ENCODE measurements at regions not wholly inside any gene's neighbourhood (a gene's known extent, or its start where the extent isn't known, plus 50 kb on each side); places are given as distances from the start of the nearest gene placed in this dataset.

DNA sequence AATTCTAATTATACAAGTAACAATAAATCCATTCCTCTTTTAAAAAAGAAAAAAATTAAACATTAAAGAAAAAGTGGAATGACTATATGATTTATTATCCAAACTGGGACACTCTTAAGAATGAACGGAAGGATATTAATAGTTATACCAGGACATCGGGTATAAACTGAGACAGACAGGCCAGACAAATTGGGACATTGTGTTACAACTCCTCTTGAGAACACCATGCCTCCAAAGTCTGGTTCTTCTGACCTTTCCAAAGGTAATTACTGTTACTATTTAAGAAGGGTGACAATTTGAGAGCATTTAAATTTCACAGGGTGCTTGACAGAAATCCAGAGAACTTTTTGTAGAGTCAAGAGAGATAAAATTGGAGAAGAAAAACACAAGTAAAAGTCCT, 132.1 kb upstream of the MARCHF11 start:
- Histone ChIP-seq H3K27me3 (ENCODE audit: control insufficient read depth, insufficient read depth, low read length) (no peaks in the 10 kb centered on the region), H3K9me3 (ENCODE audit: control insufficient read depth, insufficient read depth, low read length) (no peaks in the 10 kb centered on the region), H3K4me3 (ENCODE audit: low read depth, low read length) (no peak overlapping the region), H3K27ac (ENCODE audit: low read depth, low read length) (no peak overlapping the region)
- TF ChIP-seq, protein P1, sequence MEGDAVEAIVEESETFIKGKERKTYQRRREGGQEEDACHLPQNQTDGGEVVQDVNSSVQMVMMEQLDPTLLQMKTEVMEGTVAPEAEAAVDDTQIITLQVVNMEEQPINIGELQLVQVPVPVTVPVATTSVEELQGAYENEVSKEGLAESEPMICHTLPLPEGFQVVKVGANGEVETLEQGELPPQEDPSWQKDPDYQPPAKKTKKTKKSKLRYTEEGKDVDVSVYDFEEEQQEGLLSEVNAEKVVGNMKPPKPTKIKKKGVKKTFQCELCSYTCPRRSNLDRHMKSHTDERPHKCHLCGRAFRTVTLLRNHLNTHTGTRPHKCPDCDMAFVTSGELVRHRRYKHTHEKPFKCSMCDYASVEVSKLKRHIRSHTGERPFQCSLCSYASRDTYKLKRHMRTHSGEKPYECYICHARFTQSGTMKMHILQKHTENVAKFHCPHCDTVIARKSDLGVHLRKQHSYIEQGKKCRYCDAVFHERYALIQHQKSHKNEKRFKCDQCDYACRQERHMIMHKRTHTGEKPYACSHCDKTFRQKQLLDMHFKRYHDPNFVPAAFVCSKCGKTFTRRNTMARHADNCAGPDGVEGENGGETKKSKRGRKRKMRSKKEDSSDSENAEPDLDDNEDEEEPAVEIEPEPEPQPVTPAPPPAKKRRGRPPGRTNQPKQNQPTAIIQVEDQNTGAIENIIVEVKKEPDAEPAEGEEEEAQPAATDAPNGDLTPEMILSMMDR (IDR thresholded peaks at IDR 0.05; ENCODE audit: low read depth, low read length), result no peak
- no peak for DNase-seq (ENCODE audit: low read depth, low spot score)
- ChIA-PET POLR2A (no interaction called here), CTCF (no interaction called here)

DNA sequence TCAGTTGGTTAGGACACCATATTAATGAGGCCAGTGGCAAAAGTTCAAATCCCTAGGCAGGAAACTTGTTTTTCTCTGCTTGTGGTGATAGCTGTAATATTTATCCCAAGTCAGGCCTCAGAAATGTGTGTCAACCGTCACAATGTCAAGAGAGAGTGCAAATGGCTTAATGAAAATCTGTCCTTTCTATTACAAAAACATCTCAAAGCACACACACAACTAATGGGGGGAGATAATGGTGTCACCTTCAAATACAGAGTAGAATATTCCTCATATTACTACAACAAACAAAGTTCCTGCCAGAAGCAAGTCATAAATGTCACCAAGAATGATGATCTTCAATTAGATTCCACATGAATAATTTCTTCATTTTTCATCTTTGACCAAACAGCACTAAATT, 127.2 kb upstream of the MARCHF11 start:
- POLR2A ChIA-PET, result no interaction called here
- Histone ChIP-seq H3K27me3 (ENCODE audit: control insufficient read depth, insufficient read depth, low read length) (no peaks in the 10 kb centered on the region), H3K4me3 (ENCODE audit: low read depth, low read length) (no peak overlapping the region), H3K9me3 (ENCODE audit: control insufficient read depth, insufficient read depth, low read length) (no peaks in the 10 kb centered on the region), H3K27ac (ENCODE audit: low read depth, low read length) (no peak overlapping the region)
- DNase-seq (ENCODE audit: low read depth, low spot score), result no peak
- CTCF ChIA-PET, result no interaction called here
- TF ChIP-seq, protein P1 (IDR thresholded peaks at IDR 0.05; ENCODE audit: low read depth, low read length), result no peak

DNA sequence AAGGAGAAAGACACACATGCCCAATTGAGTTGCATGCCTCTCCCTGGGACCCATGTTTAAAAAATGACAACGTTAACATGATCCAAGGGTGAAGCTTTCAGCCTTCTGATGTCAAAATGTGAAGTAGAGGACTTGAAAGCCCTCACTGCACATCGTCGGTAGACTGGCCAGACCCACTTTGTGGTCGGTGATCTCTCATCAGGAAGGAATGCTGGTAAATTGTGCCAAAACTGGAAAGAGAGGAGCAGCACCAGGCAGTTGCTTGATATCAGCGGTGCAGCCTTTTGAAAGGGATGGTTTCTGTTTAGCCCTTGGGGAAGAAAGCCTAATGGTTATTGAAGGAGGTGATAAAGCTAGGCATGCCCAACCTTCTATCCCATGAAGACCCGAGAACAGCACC, 125.3 kb upstream of the MARCHF11 start:
- H3K27me3 ChIP-seq (ENCODE audit: control insufficient read depth, insufficient read depth, low read length), result no peaks in the 10 kb centered on the region
- TF ChIP-seq, protein P1 (IDR thresholded peaks at IDR 0.05; ENCODE audit: low read depth, low read length), result no peak
- ChIA-PET CTCF (no interaction called here), POLR2A (no interaction called here)
- no peak overlapping the region for H3K27ac ChIP-seq (ENCODE audit: low read depth, low read length)
- H3K9me3 ChIP-seq (ENCODE audit: control insufficient read depth, insufficient read depth, low read length), result no peaks in the 10 kb centered on the region
- no peak for DNase-seq (ENCODE audit: low read depth, low spot score)
- H3K4me3 ChIP-seq (ENCODE audit: low read depth, low read length), result no peak overlapping the region

DNA sequence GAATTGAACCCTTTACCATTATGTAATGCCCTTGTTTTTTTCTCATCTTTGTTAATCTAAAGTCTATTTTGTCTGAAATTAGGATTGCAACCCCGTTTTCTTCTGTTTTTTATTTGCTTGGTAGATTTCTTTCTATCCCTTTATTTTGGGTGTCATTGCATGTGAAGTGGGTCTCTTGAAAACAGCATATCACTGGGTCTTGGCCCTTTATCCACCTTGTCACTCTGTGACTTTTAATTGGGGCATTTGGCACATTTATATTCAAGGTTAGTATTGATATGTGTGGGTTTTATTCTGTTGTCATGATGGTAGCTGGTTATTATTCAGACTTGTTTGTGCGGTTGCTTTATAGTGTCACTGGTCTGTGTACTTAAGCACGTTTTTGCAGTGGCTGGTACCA, 117.4 kb upstream of the MARCHF11 start:
- no peaks in the 10 kb centered on the region for H3K27me3 ChIP-seq (ENCODE audit: control insufficient read depth, insufficient read depth, low read length)
- no peaks in the 10 kb centered on the region for H3K9me3 ChIP-seq (ENCODE audit: control insufficient read depth, insufficient read depth, low read length)
- H3K27ac ChIP-seq (ENCODE audit: low read depth, low read length), result no peak overlapping the region
- TF ChIP-seq, protein P1 (IDR thresholded peaks at IDR 0.05; ENCODE audit: low read depth, low read length), result no peak
- ChIA-PET POLR2A (no interaction called here), CTCF (no interaction called here)
- no peak overlapping the region for H3K4me3 ChIP-seq (ENCODE audit: low read depth, low read length)
- DNase-seq (ENCODE audit: low read depth, low spot score), result no peak

DNA sequence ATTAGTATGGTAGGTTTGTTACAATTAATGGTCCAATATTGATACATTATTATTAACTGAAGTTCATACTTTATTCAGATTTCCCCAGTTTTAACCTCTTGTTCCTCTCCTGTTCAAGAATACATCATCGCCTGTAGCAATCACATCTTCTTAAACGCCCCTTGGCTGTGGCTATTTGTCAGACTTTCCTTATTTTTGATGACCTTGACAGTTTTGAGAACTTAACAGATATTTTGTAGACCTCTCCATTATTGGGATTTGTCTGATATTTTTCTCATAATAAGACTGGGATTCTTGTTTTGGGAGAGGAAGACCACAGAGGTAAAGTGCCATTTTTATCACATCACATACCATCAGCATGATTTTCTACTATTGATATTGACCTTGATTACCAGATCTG, 112.3 kb upstream of the MARCHF11 start:
- Histone ChIP-seq H3K4me3 (ENCODE audit: low read depth, low read length) (no peak overlapping the region), H3K27me3 (ENCODE audit: control insufficient read depth, insufficient read depth, low read length) (no peaks in the 10 kb centered on the region), H3K27ac (ENCODE audit: low read depth, low read length) (no peak overlapping the region), H3K9me3 (ENCODE audit: control insufficient read depth, insufficient read depth, low read length) (no peaks in the 10 kb centered on the region)
- ChIA-PET CTCF (no interaction called here), POLR2A (no interaction called here)
- TF ChIP-seq, protein P1 (IDR thresholded peaks at IDR 0.05; ENCODE audit: low read depth, low read length), result no peak
- no peak for DNase-seq (ENCODE audit: low read depth, low spot score)
